Esophagus muscularis mucosa (tissue), 3 donors: ENCODE measurements at regions not wholly inside any gene's neighbourhood (a gene's known extent, or its start where the extent isn't known, plus 50 kb on each side); places are given as distances from the start of the nearest gene placed in this dataset.

ENCODE experiments used
- POLR2AphosphoS5 ChIP-seq, 2 donors: sonication (generic); formaldehyde crosslinking; IDR thresholded peaks; one replicate each; pipeline ENCODE4 v1.6.1; 2017; ENCODE audit warnings: antibody characterized with exemption in 2 of 2
- TF ChIP-seq, protein P1 (sequence below), 3 experiments: fragments of 200-600 bp in 2 of 3; fragments of 450-650 bp in 1 of 3; sonication (generic) in 2 of 3; IDR thresholded peaks; one replicate each; pipeline ENCODE4 v1.5.1; 2017 to 2019; ENCODE audit warnings: antibody characterized with exemption in 3 of 3, mild to moderate bottlenecking in 2 of 3, moderate library complexity in 1 of 3

DNA sequence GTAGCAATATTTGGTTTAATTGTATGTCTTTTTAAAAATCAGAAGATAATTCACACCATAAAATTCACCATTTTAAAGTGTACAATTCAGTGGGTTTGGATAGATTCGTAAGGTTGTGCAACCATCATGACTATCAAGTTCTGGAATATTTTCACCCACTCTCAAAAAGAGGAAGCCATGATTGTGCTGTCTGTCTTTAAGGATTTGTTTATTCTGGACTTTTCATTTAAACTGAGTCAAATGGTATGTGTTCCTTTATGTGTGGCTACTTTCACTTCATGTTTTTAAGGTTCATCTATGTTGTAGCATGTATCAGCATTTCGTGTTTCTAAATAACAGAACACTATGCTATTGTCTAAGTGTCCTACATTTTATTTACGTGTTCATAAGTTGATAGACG lies 68.1 kb upstream of the CPHXL start:
- TF ChIP-seq, protein P1, sequence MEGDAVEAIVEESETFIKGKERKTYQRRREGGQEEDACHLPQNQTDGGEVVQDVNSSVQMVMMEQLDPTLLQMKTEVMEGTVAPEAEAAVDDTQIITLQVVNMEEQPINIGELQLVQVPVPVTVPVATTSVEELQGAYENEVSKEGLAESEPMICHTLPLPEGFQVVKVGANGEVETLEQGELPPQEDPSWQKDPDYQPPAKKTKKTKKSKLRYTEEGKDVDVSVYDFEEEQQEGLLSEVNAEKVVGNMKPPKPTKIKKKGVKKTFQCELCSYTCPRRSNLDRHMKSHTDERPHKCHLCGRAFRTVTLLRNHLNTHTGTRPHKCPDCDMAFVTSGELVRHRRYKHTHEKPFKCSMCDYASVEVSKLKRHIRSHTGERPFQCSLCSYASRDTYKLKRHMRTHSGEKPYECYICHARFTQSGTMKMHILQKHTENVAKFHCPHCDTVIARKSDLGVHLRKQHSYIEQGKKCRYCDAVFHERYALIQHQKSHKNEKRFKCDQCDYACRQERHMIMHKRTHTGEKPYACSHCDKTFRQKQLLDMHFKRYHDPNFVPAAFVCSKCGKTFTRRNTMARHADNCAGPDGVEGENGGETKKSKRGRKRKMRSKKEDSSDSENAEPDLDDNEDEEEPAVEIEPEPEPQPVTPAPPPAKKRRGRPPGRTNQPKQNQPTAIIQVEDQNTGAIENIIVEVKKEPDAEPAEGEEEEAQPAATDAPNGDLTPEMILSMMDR (IDR thresholded peaks at IDR 0.05) = no peak
- TF ChIP-seq POLR2AphosphoS5 (IDR thresholded peaks at IDR 0.05) = no peak
